ENCODE measurements at regions not wholly inside any gene's neighbourhood (a gene's known extent, or its start where the extent isn't known, plus 50 kb on each side); places are given as distances from the start of the nearest gene placed in this dataset.

GRCh38 chr16:5386989-5387388 is 289.4 kb upstream of the EEF2KMT start:
- no peak for DNase-seq (ENCODE audit: low spot score in 2 of 2, unreplicated experiment in 2 of 2)
- H3K27me3 Mint-ChIP-seq (ENCODE audit: low read depth) = peaks cover 5% of the 10 kb centered on the region
- no peak for TF ChIP-seq CTCF (IDR thresholded peaks at IDR 0.05; ENCODE audit: unreplicated experiment)
- no peaks in the 10 kb centered on the region for H3K4me1 Mint-ChIP-seq
- no peaks in the 10 kb centered on the region for H3K36me3 Mint-ChIP-seq
- peaks cover 6% of the 10 kb centered on the region for H3K9me3 Mint-ChIP-seq
- no peak overlapping the region for H3K4me3 Mint-ChIP-seq
- H3K27ac Mint-ChIP-seq = no peak overlapping the region

GRCh38 chr16:5385811-5386210 is 288.2 kb upstream of the EEF2KMT start:
- no peak overlapping the region for H3K4me3 Mint-ChIP-seq
- H3K36me3 Mint-ChIP-seq = no peaks in the 10 kb centered on the region
- no peak overlapping the region for H3K27ac Mint-ChIP-seq
- DNase-seq (ENCODE audit: low spot score in 2 of 2, unreplicated experiment in 2 of 2) = no peak
- peaks cover 5% of the 10 kb centered on the region for H3K27me3 Mint-ChIP-seq (ENCODE audit: low read depth)
- H3K9me3 Mint-ChIP-seq = peaks cover 6% of the 10 kb centered on the region
- H3K4me1 Mint-ChIP-seq = no peaks in the 10 kb centered on the region
- no peak for TF ChIP-seq CTCF (IDR thresholded peaks at IDR 0.05; ENCODE audit: unreplicated experiment)

GRCh38 chr16:5385115-5385514 is 287.5 kb upstream of the EEF2KMT start:
- peaks cover 6% of the 10 kb centered on the region for H3K9me3 Mint-ChIP-seq
- H3K4me3 Mint-ChIP-seq = no peak overlapping the region
- H3K27me3 Mint-ChIP-seq (ENCODE audit: low read depth) = peaks cover 5% of the 10 kb centered on the region
- no peak for TF ChIP-seq CTCF (IDR thresholded peaks at IDR 0.05; ENCODE audit: unreplicated experiment)
- no peaks in the 10 kb centered on the region for H3K36me3 Mint-ChIP-seq
- H3K27ac Mint-ChIP-seq = no peak overlapping the region
- no peaks in the 10 kb centered on the region for H3K4me1 Mint-ChIP-seq
- DNase-seq (ENCODE audit: low spot score in 2 of 2, unreplicated experiment in 2 of 2) = no peak

- peaks cover 6% of the 10 kb centered on the region for H3K9me3 Mint-ChIP-seq
- H3K36me3 Mint-ChIP-seq = no peaks in the 10 kb centered on the region
- H3K27me3 Mint-ChIP-seq (ENCODE audit: low read depth) = peaks cover 7% of the 10 kb centered on the region
- no peak for TF ChIP-seq CTCF (IDR thresholded peaks at IDR 0.05; ENCODE audit: unreplicated experiment)
- no peak overlapping the region for H3K27ac Mint-ChIP-seq
- H3K4me3 Mint-ChIP-seq = no peak overlapping the region
- no peaks in the 10 kb centered on the region for H3K4me1 Mint-ChIP-seq
- no peak for DNase-seq (ENCODE audit: low spot score in 2 of 2, unreplicated experiment in 2 of 2)
Observed at GRCh38 chr16:5383737-5384136, 286.1 kb upstream of the EEF2KMT start.

GRCh38 chr16:5382484-5382883 is 284.9 kb upstream of the EEF2KMT start:
- H3K9me3 Mint-ChIP-seq = peaks cover under 1% of the 10 kb centered on the region
- DNase-seq (ENCODE audit: low spot score in 2 of 2, unreplicated experiment in 2 of 2) = no peak
- no peak overlapping the region for H3K27ac Mint-ChIP-seq
- TF ChIP-seq CTCF (IDR thresholded peaks at IDR 0.05; ENCODE audit: unreplicated experiment) = no peak
- no peak overlapping the region for H3K4me3 Mint-ChIP-seq
- H3K27me3 Mint-ChIP-seq (ENCODE audit: low read depth) = peaks cover 9% of the 10 kb centered on the region
- H3K4me1 Mint-ChIP-seq = no peaks in the 10 kb centered on the region
- no peaks in the 10 kb centered on the region for H3K36me3 Mint-ChIP-seq

- no peak for TF ChIP-seq CTCF (IDR thresholded peaks at IDR 0.05; ENCODE audit: unreplicated experiment)
- no peak for DNase-seq (ENCODE audit: low spot score in 2 of 2, unreplicated experiment in 2 of 2)
- H3K27ac Mint-ChIP-seq = no peak overlapping the region
Observed at GRCh38 chr16:5381481-5381880, 283.9 kb upstream of the EEF2KMT start.

More at GRCh38 chr16:5381481-5381880, 283.9 kb upstream of the EEF2KMT start:
- Mint-ChIP-seq H3K36me3 (no peaks in the 10 kb centered on the region), H3K4me1 (no peaks in the 10 kb centered on the region), H3K4me3 (no peak overlapping the region), H3K9me3 (no peaks in the 10 kb centered on the region), H3K27me3 (ENCODE audit: low read depth) (peaks cover 14% of the 10 kb centered on the region)
